ENCODE measurements at regions not wholly inside any gene's neighbourhood (a gene's known extent, or its start where the extent isn't known, plus 50 kb on each side); places are given as distances from the start of the nearest gene placed in this dataset.

DNA sequence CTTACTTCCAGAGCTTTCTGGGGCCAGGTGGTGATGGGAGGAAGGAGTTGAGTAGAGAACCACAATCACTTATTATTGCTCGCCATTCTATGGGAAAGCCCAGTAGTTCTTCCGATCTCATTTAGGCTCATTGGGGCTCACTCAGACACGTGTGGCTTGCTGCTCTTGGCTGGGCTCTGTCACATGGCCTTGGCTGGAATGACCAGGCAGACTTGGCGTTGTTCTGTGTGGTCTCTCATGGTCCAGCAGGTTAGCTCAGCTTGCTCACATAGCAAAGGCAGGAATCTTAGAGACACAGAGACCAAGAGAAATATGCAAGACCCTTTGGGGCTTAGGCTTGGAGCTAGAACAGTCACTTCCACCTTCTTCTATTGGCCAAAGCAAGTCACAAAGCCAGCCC lies 261.2 kb downstream of the LOXHD1 start:
- H3K9me1 ChIP-seq (ENCODE audit: control insufficient read depth, insufficient read depth, low read length): no peaks in the 10 kb centered on the region
- CTCF ChIA-PET (ENCODE audit: low intra/inter-chr PET ratio): interaction anchor here (0.5 kb wide), 1 partner anchor 263 kb away, joined by 3 read pairs; no protein-coding TSS in a partner anchor
- no peak for FAIRE-seq
- POLR2A ChIA-PET: interaction anchor here (2.1 kb wide), 1 partner anchor 10 kb away, joined by 6 read pairs; no protein-coding TSS in a partner anchor
- peaks cover 0 to 3% of the 10 kb centered on the region in 2 experiments for H3K4me1 ChIP-seq (replicated peaks in 1 of 2; ENCODE audit: control insufficient read depth in 2 of 2, insufficient read depth in 2 of 2, low read length in 2 of 2)
- no peak overlapping the region for H3K4me3 ChIP-seq
- 7% methylated on average over 4 of the region's 4 CpGs for WGBS (ENCODE audit: insufficient coverage, low coverage, missing lambda C conversion rate)
- no peak overlapping the region for H3K4me2 ChIP-seq (ENCODE audit: insufficient read depth, low read length)
- H3K27ac ChIP-seq (ENCODE audit: extremely low read depth, low read depth, low read length): no peak overlapping the region
- no peak overlapping the region for H2AFZ ChIP-seq (ENCODE audit: low read depth, low read length)
- H3K9me3 ChIP-seq (replicated peaks; ENCODE audit: control insufficient read depth, insufficient read depth, low read depth, low read length): no peaks in the 10 kb centered on the region
- in situ Hi-C loops (cut with MboI) (no loop called here), intact Hi-C loops (cut with micrococcal nuclease) (loop anchor here (10.0 kb wide), 1 partner anchor 251 kb away; no protein-coding TSS in a partner anchor)
- BruUV-seq (replicated peaks): no TSS peak
- TF ChIP-seq TGIF2 (CRISPR knock-in tag; IDR thresholded peaks at IDR 0.05): no peak
- TF ChIP-seq KAT8 (IDR thresholded peaks at IDR 0.05; ENCODE audit: low read depth): no peak
- no peak for TF ChIP-seq POLR2AphosphoS5 (IDR thresholded peaks at IDR 0.05; ENCODE audit: control insufficient read depth, insufficient read depth, low read depth, low read length)
- TF ChIP-seq POLR2A (conservative IDR thresholded peaks at IDR 0.05): no peak
- no peak for TF ChIP-seq ILK (tag; IDR thresholded peaks at IDR 0.05; ENCODE audit: borderline replicate concordance, low read depth)
- H3K27me3 ChIP-seq (ENCODE audit: control insufficient read depth in 2 of 2, insufficient read depth in 2 of 2, low read length in 2 of 2): peaks cover 0 to 27% of the 10 kb centered on the region in 2 experiments; a peak in 2 of 5 replicates
- peaks cover 5% of the 10 kb centered on the region for H4K20me1 ChIP-seq (replicated peaks; ENCODE audit: control insufficient read depth, insufficient read depth, low read length)
- H3K79me2 ChIP-seq (ENCODE audit: control insufficient read depth, insufficient read depth, low read length): no peaks in the 10 kb centered on the region
- no peaks in the 10 kb centered on the region for H3K36me3 ChIP-seq (ENCODE audit: control insufficient read depth, insufficient read depth, low read length)
- H3K9ac ChIP-seq (ENCODE audit: insufficient read depth in 1 of 2, low read depth in 2 of 2, low read length in 2 of 2): no peak overlapping the region
- no peak for DNase-seq (ENCODE audit: extremely low read depth in 1 of 4, low spot score in 3 of 4)
- ATAC-seq: no peak

- Histone ChIP-seq H3K9ac (ENCODE audit: insufficient read depth in 1 of 2, low read depth in 2 of 2, low read length in 2 of 2) (no peak overlapping the region; a peak in 1 of 4 replicates), H3K36me3 (ENCODE audit: control insufficient read depth, insufficient read depth, low read length) (no peaks in the 10 kb centered on the region), H3K9me1 (ENCODE audit: control insufficient read depth, insufficient read depth, low read length) (no peaks in the 10 kb centered on the region), H3K9me3 (replicated peaks; ENCODE audit: control insufficient read depth, insufficient read depth, low read depth, low read length) (no peaks in the 10 kb centered on the region), H3K27me3 (ENCODE audit: control insufficient read depth in 2 of 2, insufficient read depth in 2 of 2, low read length in 2 of 2) (peaks cover 0 to 24% of the 10 kb centered on the region in 2 experiments; a peak in 2 of 5 replicates), H3K27ac (ENCODE audit: extremely low read depth, low read depth, low read length) (no peak overlapping the region), H3K4me1 (replicated peaks in 1 of 2; ENCODE audit: control insufficient read depth in 2 of 2, insufficient read depth in 2 of 2, low read length in 2 of 2) (peaks cover 0 to 3% of the 10 kb centered on the region in 2 experiments), H3K4me3 (no peak overlapping the region), H2AFZ (ENCODE audit: low read depth, low read length) (no peak overlapping the region), H4K20me1 (replicated peaks; ENCODE audit: control insufficient read depth, insufficient read depth, low read length) (peaks cover 5% of the 10 kb centered on the region), H3K79me2 (ENCODE audit: control insufficient read depth, insufficient read depth, low read length) (no peaks in the 10 kb centered on the region), H3K4me2 (ENCODE audit: insufficient read depth, low read length) (no peak overlapping the region)
- FAIRE-seq: no peak
- BruUV-seq (replicated peaks): no TSS peak
- in situ Hi-C loops (cut with MboI) (no loop called here), intact Hi-C loops (cut with micrococcal nuclease) (loop anchor here (10.0 kb wide), 1 partner anchor 252 kb away; no protein-coding TSS in a partner anchor)
- CTCF ChIA-PET (ENCODE audit: low intra/inter-chr PET ratio): no interaction called here
- POLR2A ChIA-PET: no interaction called here
- DNase-seq (ENCODE audit: extremely low read depth in 1 of 4, low spot score in 3 of 4): no peak
- ATAC-seq: peak; percentile 45
- TF ChIP-seq SMARCB1 (IDR thresholded peaks at IDR 0.05; ENCODE audit: insufficient read length, low read depth): no peak
- no peak for TF ChIP-seq ZNF830 (CRISPR knock-in tag; IDR thresholded peaks at IDR 0.05)
- TF ChIP-seq ZNF263 (CRISPR knock-in tag; IDR thresholded peaks at IDR 0.05; ENCODE audit: borderline replicate concordance): no peak
- no peak for TF ChIP-seq POLR2AphosphoS5 (IDR thresholded peaks at IDR 0.05; ENCODE audit: control insufficient read depth, insufficient read depth, low read depth, low read length)
- TF ChIP-seq, protein P1, sequence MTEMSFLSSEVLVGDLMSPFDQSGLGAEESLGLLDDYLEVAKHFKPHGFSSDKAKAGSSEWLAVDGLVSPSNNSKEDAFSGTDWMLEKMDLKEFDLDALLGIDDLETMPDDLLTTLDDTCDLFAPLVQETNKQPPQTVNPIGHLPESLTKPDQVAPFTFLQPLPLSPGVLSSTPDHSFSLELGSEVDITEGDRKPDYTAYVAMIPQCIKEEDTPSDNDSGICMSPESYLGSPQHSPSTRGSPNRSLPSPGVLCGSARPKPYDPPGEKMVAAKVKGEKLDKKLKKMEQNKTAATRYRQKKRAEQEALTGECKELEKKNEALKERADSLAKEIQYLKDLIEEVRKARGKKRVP (CRISPR knock-in tag; IDR thresholded peaks at IDR 0.05): no peak
- TF ChIP-seq TAF9B (IDR thresholded peaks at IDR 0.05; ENCODE audit: partially characterized antibody): no peak
- no peak for TF ChIP-seq TBP (optimal IDR thresholded peaks at IDR 0.05; ENCODE audit: low read depth, low read length)
- TF ChIP-seq, protein P2, sequence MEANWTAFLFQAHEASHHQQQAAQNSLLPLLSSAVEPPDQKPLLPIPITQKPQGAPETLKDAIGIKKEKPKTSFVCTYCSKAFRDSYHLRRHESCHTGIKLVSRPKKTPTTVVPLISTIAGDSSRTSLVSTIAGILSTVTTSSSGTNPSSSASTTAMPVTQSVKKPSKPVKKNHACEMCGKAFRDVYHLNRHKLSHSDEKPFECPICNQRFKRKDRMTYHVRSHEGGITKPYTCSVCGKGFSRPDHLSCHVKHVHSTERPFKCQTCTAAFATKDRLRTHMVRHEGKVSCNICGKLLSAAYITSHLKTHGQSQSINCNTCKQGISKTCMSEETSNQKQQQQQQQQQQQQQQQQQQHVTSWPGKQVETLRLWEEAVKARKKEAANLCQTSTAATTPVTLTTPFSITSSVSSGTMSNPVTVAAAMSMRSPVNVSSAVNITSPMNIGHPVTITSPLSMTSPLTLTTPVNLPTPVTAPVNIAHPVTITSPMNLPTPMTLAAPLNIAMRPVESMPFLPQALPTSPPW (CRISPR knock-in tag; IDR thresholded peaks at IDR 0.05): 0 out of 2 replicates have a peak, but pooled peaks have one; percentile 11
- TF ChIP-seq ETV1 (tag; conservative IDR thresholded peaks at IDR 0.05; ENCODE audit: low read depth): no peak
Measured at GRCh38 chr18:46397174-46397573, 259.8 kb downstream of the LOXHD1 start.
